Stomach (tissue), 4 donors: ENCODE measurements at regions not wholly inside any gene's neighbourhood (a gene's known extent, or its start where the extent isn't known, plus 50 kb on each side); places are given as distances from the start of the nearest gene placed in this dataset.

Experiments used
- EP300 ChIP-seq: sonication (generic); formaldehyde crosslinking; IDR thresholded peaks from one replicate; pipeline ENCODE4 v1.6.1; 2017; ENCODE audit warnings: antibody characterized with exemption
- TF ChIP-seq, protein P1 (sequence below), 7 experiments: fragments of 450-650 bp in 4 of 7; fragments of 200-600 bp in 3 of 7; sonication (generic) in 3 of 7; IDR thresholded peaks; one replicate each; pipeline ENCODE4 v1.5.1; 2016 to 2019; ENCODE audit warnings: antibody characterized with exemption in 7 of 7, control low read depth in 2 of 7, mild to moderate bottlenecking in 1 of 7

DNA sequence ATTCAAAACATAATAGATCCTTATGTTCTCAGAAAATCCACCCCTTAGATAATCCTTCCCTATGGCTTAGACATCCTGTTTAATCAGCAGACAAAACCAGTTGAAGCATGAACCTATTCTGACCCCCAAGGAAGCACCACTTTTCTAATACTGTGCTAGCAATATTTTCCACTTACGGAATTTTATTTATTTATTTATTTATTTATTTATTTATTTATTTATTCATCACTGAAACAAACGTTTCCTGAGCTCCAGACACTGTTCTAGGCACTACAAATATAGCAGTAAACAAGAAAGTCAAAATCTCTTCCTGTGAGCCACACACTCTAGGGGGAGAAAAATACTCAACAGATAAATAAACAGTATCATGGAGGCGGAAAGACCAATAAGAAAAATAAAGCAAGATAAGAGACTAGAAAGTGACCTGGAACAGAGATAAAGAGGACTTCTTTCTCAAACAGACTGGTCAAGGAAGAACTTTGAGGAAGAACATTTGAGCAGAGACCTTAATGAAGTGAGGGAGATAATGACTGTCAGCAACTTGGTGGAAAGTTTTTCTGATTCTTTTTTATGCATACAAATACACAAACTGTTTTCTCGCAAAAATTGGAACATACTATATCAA lies 145.5 kb upstream of the POGK start:
- TF ChIP-seq, protein P1, sequence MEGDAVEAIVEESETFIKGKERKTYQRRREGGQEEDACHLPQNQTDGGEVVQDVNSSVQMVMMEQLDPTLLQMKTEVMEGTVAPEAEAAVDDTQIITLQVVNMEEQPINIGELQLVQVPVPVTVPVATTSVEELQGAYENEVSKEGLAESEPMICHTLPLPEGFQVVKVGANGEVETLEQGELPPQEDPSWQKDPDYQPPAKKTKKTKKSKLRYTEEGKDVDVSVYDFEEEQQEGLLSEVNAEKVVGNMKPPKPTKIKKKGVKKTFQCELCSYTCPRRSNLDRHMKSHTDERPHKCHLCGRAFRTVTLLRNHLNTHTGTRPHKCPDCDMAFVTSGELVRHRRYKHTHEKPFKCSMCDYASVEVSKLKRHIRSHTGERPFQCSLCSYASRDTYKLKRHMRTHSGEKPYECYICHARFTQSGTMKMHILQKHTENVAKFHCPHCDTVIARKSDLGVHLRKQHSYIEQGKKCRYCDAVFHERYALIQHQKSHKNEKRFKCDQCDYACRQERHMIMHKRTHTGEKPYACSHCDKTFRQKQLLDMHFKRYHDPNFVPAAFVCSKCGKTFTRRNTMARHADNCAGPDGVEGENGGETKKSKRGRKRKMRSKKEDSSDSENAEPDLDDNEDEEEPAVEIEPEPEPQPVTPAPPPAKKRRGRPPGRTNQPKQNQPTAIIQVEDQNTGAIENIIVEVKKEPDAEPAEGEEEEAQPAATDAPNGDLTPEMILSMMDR (IDR thresholded peaks at IDR 0.05) = no peak
- TF ChIP-seq EP300 = no peak
